Thyroid gland (tissue), 4 donors: ENCODE measurements at regions not wholly inside any gene's neighbourhood (a gene's known extent, or its start where the extent isn't known, plus 50 kb on each side); places are given as distances from the start of the nearest gene placed in this dataset.

Source experiments
- CTCF ChIP-seq, 6 experiments: fragments of 200-600 bp in 3 of 6; fragments of 450-650 bp in 3 of 6; sonication (generic) in 3 of 6; IDR thresholded peaks; one replicate each; pipeline ENCODE4 v1.5.1; 2016 to 2019; ENCODE audit warnings: antibody characterized with exemption in 6 of 6, mild to moderate bottlenecking in 2 of 6, inconsistent platforms in 1 of 6, moderate library complexity in 1 of 6
- POLR2A ChIP-seq, 2 donors: fragments of 450-650 bp; IDR thresholded peaks; one replicate each; pipeline ENCODE4 v1.6.1; 2017; ENCODE audit warnings: antibody characterized with exemption in 2 of 2, mild to moderate bottlenecking in 2 of 2, moderate library complexity in 1 of 2

- TF ChIP-seq POLR2A (IDR thresholded peaks at IDR 0.05) (no peak), CTCF (IDR thresholded peaks at IDR 0.05) (no peak)
Measured at GRCh38 chr2:37427241-37427640, 82.8 kb downstream of the QPCT start.
